Stimulated activated CD8-positive, alpha-beta memory T cell treated with anti-CD3 and anti-CD28 coated beads, Interleukin-7, amount 100 ng/mL, for 48 hours (primary cell): ENCODE measurements at regions not wholly inside any gene's neighbourhood (a gene's known extent, or its start where the extent isn't known, plus 50 kb on each side); places are given as distances from the start of the nearest gene placed in this dataset.
"Not testable (repeated sequence)": the region's sequence is repeated elsewhere in the genome, so short reads cannot be mapped to it uniquely, and the experiment has no call there.

ENCODE experiments used
- DNase-seq, 2 donors: peaks; one replicate each; pipeline ENCODE4 v3.0.0-alpha.2; 2020; ENCODE audit warnings: low read depth in 1 of 2; ENCODE audit errors: extremely low read depth in 1 of 2

- DNase-seq, result no peak
These were observed 1044.9 kb upstream of the FLRT2 start for GRCh38 chr14:84485036-84485435.

GRCh38 chr14:84490081-84490480, 1039.9 kb upstream of the FLRT2 start:
- DNase-seq, result no peak

- DNase-seq, result no peak
These were observed 1037.3 kb upstream of the FLRT2 start for GRCh38 chr14:84492685-84493084.

- no peak for DNase-seq
These were observed 1036.2 kb upstream of the FLRT2 start for GRCh38 chr14:84493779-84494178.

GRCh38 chr14:84496677-84497076, 1033.3 kb upstream of the FLRT2 start:
- DNase-seq, result no peak

- DNase-seq, result not testable (repeated sequence)
These were observed 1017.1 kb upstream of the FLRT2 start for GRCh38 chr14:84512823-84513222.

GRCh38 chr14:84519836-84520235, 1010.1 kb upstream of the FLRT2 start:
- DNase-seq, result no peak

GRCh38 chr14:84520711-84521338, 1009.1 kb upstream of the FLRT2 start:
- no peak for DNase-seq

GRCh38 chr14:84523746-84524145, 1006.2 kb upstream of the FLRT2 start:
- no peak for DNase-seq

GRCh38 chr14:84527706-84528105, 1002.2 kb upstream of the FLRT2 start:
- DNase-seq, result no peak

GRCh38 chr14:84532016-84532415, 997.9 kb upstream of the FLRT2 start:
- DNase-seq, result no peak

GRCh38 chr14:84533181-84533725, 996.7 kb upstream of the FLRT2 start:
- no peak for DNase-seq

- no peak for DNase-seq
These were observed 996.2 kb upstream of the FLRT2 start for GRCh38 chr14:84533791-84534190.

GRCh38 chr14:84535484-84535883, 994.5 kb upstream of the FLRT2 start:
- DNase-seq, result no peak

- no peak for DNase-seq
These were observed 994.0 kb upstream of the FLRT2 start for GRCh38 chr14:84535976-84536375.

- DNase-seq, result no peak
These were observed 988.9 kb upstream of the FLRT2 start for GRCh38 chr14:84541018-84541417.

GRCh38 chr14:84543859-84544258, 986.1 kb upstream of the FLRT2 start:
- DNase-seq, result no peak

GRCh38 chr14:84544486-84545131, 985.3 kb upstream of the FLRT2 start:
- no peak for DNase-seq

GRCh38 chr14:84546236-84546635, 983.7 kb upstream of the FLRT2 start:
- DNase-seq, result no peak

- no peak for DNase-seq
These were observed 975.8 kb upstream of the FLRT2 start for GRCh38 chr14:84554136-84554535.

- no peak for DNase-seq
These were observed 974.5 kb upstream of the FLRT2 start for GRCh38 chr14:84555493-84555892.

GRCh38 chr14:84566109-84566508, 963.8 kb upstream of the FLRT2 start:
- DNase-seq, result no peak

- DNase-seq, result no peak
These were observed 954.3 kb upstream of the FLRT2 start for GRCh38 chr14:84575681-84576080.
